Mesendoderm (in vitro differentiated cells): ENCODE measurements at regions not wholly inside any gene's neighbourhood (a gene's known extent, or its start where the extent isn't known, plus 50 kb on each side); places are given as distances from the start of the nearest gene placed in this dataset.
"Not testable (repeated sequence)": the region's sequence is repeated elsewhere in the genome, so short reads cannot be mapped to it uniquely, and the experiment has no call there.

Experiments used
- DNase-seq: peaks from one replicate; pipeline ENCODE4 v3.0.0; 2013
- H2AK5ac ChIP-seq: 2 replicates; pipeline ENCODE4 v1.6.1; 2013; ENCODE audit warnings: low read length, inconsistent platforms
- H2BK120ac ChIP-seq: 2 replicates; pipeline ENCODE4 v1.6.1; 2013; ENCODE audit warnings: low read depth, mild to moderate bottlenecking, low read length, moderate library complexity, mixed read lengths
- H2BK15ac ChIP-seq: replicated peaks from 2 replicates; pipeline ENCODE4 v1.6.1; 2013; ENCODE audit warnings: low read depth, mild to moderate bottlenecking, moderate library complexity
- H2BK5ac ChIP-seq: 2 replicates; pipeline ENCODE4 v1.6.1; 2013; ENCODE audit warnings: low read length, inconsistent platforms
- H3K18ac ChIP-seq: 2 replicates; pipeline ENCODE4 v1.6.1; 2013; ENCODE audit warnings: mild to moderate bottlenecking, low read length, mixed read lengths
- H3K23ac ChIP-seq: one replicate; pipeline ENCODE4 v1.6.1; 2013; ENCODE audit warnings: low read length
- H3K27ac ChIP-seq: 2 replicates; pipeline ENCODE4 v1.5.1; 2013; ENCODE audit warnings: low read depth, mild to moderate bottlenecking, inconsistent platforms, low read length, moderate library complexity
- H3K27me3 ChIP-seq: 2 replicates; pipeline ENCODE4 v1.6.1; 2013; ENCODE audit warnings: low read length, control low read depth, mild to moderate bottlenecking, inconsistent platforms; ENCODE audit not compliant: insufficient read depth, poor library complexity
- H3K36me3 ChIP-seq: 2 replicates; pipeline ENCODE4 v1.6.1; 2013; ENCODE audit warnings: low read length, inconsistent platforms; ENCODE audit not compliant: control insufficient read depth, insufficient read depth
- H3K4ac ChIP-seq: one replicate; pipeline ENCODE4 v1.6.1; 2013; ENCODE audit warnings: low read depth, mild to moderate bottlenecking, low read length, moderate library complexity
- H3K4me1 ChIP-seq: 2 replicates; pipeline ENCODE4 v1.6.1; 2013; ENCODE audit warnings: low read depth, low read length, inconsistent platforms; ENCODE audit not compliant: control insufficient read depth
- H3K4me2 ChIP-seq: 2 replicates; pipeline ENCODE4 v1.6.1; 2013; ENCODE audit warnings: low read length
- H3K4me3 ChIP-seq: 2 replicates; pipeline ENCODE4 v1.5.1; 2013; ENCODE audit warnings: mild to moderate bottlenecking, low read length
- H3K56ac ChIP-seq: one replicate; pipeline ENCODE4 v1.6.1; 2013; ENCODE audit warnings: low read length
- H3K79me1 ChIP-seq: 2 replicates; pipeline ENCODE4 v1.6.1; 2013; ENCODE audit warnings: low read length, inconsistent platforms
- H3K79me2 ChIP-seq: 2 replicates; pipeline ENCODE4 v1.6.1; 2013; ENCODE audit warnings: mild to moderate bottlenecking, low read length; ENCODE audit not compliant: control insufficient read depth, insufficient read depth
- H3K9ac ChIP-seq: 2 replicates; pipeline ENCODE4 v1.6.1; 2013; ENCODE audit warnings: low read length, inconsistent platforms
- H4K5ac ChIP-seq: one replicate; pipeline ENCODE4 v1.6.1; 2013; ENCODE audit warnings: low read length
- H4K8ac ChIP-seq: one replicate; pipeline ENCODE4 v1.6.1; 2013; ENCODE audit warnings: low read depth, mild to moderate bottlenecking, control low read depth, low read length, moderate library complexity
- WGBS: extraction: QIAGEN DNeasy Blood & Tissue Kit; methylation state at CpG from one replicate; pipeline ENCODE4 v1.1.7; 2013; ENCODE audit warnings: low lambda C conversion rate, missing lambda C conversion rate; ENCODE audit not compliant: insufficient coverage; ENCODE audit errors: extremely low coverage; 5-methylcytosine and 5-hydroxymethylcytosine counted together

- no CpG with 5 or more reads among the region's 8 CpGs for WGBS
- H4K5ac ChIP-seq, H3K4me3 ChIP-seq: not testable (repeated sequence)
These were observed 221.0 kb upstream of the LINC00305 start for GRCh38 chr18:64369830-64370440.

DNA sequence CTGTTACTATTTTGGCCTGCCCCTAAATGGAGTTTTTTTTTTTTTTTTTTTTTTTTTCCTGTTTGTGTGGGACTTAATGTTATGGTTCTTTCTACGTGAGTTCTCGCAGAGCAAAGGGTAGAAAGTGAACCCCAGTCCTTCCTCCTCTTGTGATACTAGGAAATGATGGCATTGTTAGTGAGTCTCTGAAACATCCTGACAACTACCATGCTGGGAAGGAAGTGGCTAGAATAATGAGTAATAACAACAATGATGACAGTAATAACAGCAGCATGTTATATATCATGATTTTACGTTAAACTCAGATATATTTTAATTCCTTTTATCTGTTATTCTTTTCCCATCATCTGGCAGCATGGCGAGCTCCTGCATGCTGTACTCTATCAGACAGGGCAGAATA lies 216.2 kb upstream of the LINC00305 start:
- Histone ChIP-seq H3K9ac (no peak overlapping the region), H3K27me3 (no peaks in the 10 kb centered on the region), H3K4ac (no peak overlapping the region), H2BK120ac (no peak overlapping the region), H3K36me3 (no peaks in the 10 kb centered on the region), H3K56ac (no peak overlapping the region), H2AK5ac (no peak overlapping the region), H2BK5ac (no peak overlapping the region), H4K5ac (no peak overlapping the region), H3K79me1 (no peaks in the 10 kb centered on the region), H3K4me2 (no peak overlapping the region), H3K27ac (no peak overlapping the region), H3K79me2 (no peaks in the 10 kb centered on the region), H3K4me1 (no peaks in the 10 kb centered on the region), H3K4me3 (no peak overlapping the region), H3K18ac (no peak overlapping the region), H2BK15ac (no peak overlapping the region), H4K8ac (no peak overlapping the region), H3K23ac (no peak overlapping the region)
- WGBS = no CpG with 5 or more reads among the region's 4 CpGs
- DNase-seq = no peak

More at GRCh38 chr18:64369830-64370440, 221.0 kb upstream of the LINC00305 start:
- H3K4ac ChIP-seq, H2BK120ac ChIP-seq, H3K56ac ChIP-seq, H3K4me2 ChIP-seq, H2AK5ac ChIP-seq, H3K27ac ChIP-seq, H3K79me1 ChIP-seq, H3K4me1 ChIP-seq, H3K23ac ChIP-seq, H3K36me3 ChIP-seq, H3K79me2 ChIP-seq, DNase-seq, H2BK5ac ChIP-seq, H3K18ac ChIP-seq, H3K27me3 ChIP-seq, H3K9ac ChIP-seq, H2BK15ac ChIP-seq, H4K8ac ChIP-seq: not testable (repeated sequence)

GRCh38 chr18:64337673-64338072 lies 188.8 kb upstream of the LINC00305 start:
- H3K79me2 ChIP-seq = no peaks in the 10 kb centered on the region
- DNase-seq = no peak
- no peak overlapping the region for H3K4me2 ChIP-seq
- no peak overlapping the region for H3K56ac ChIP-seq
- H3K4ac ChIP-seq = no peak overlapping the region
- no peak overlapping the region for H3K4me3 ChIP-seq
- H2BK15ac ChIP-seq = no peak overlapping the region
- no peak overlapping the region for H2BK5ac ChIP-seq
- H4K8ac ChIP-seq = no peak overlapping the region
- no peaks in the 10 kb centered on the region for H3K79me1 ChIP-seq
- no peak overlapping the region for H3K9ac ChIP-seq
- H4K5ac ChIP-seq = no peak overlapping the region
- H3K18ac ChIP-seq = no peak overlapping the region
- H2AK5ac ChIP-seq = no peak overlapping the region
- no CpG with 5 or more reads among the region's 3 CpGs for WGBS
- no peaks in the 10 kb centered on the region for H3K36me3 ChIP-seq
- H3K27me3 ChIP-seq = no peaks in the 10 kb centered on the region
- H2BK120ac ChIP-seq = no peak overlapping the region
- H3K23ac ChIP-seq = no peak overlapping the region
- H3K27ac ChIP-seq = no peak overlapping the region
- no peaks in the 10 kb centered on the region for H3K4me1 ChIP-seq

DNA sequence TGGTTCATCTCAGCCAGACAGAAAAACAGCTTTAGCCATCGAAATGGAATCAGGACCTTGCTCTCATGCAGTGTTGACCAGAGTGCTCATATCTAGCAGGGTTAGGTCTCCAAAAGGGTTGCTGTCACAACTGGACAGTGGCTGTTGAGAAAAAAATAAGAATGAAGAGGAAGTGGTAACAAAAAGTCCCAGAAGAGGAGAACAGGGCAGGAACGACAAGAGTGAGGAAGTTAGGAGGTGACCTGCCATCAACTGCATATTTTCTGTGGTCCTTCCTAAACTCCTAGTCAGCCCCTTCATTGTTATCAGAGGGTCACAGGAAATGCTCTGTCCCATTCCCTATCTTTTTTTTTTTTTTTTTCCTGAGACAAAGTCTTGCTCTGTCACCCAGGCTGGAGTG lies 188.1 kb upstream of the LINC00305 start:
- Histone ChIP-seq H3K4me2 (no peak overlapping the region), H3K27ac (no peak overlapping the region), H3K27me3 (no peaks in the 10 kb centered on the region), H2AK5ac (no peak overlapping the region), H4K5ac (no peak overlapping the region), H3K4ac (no peak overlapping the region), H2BK5ac (no peak overlapping the region), H3K79me2 (no peaks in the 10 kb centered on the region), H3K4me3 (no peak overlapping the region), H4K8ac (no peak overlapping the region), H3K56ac (no peak overlapping the region), H3K9ac (no peak overlapping the region), H3K36me3 (no peaks in the 10 kb centered on the region), H3K18ac (no peak overlapping the region), H2BK120ac (no peak overlapping the region), H3K79me1 (no peaks in the 10 kb centered on the region), H3K4me1 (no peaks in the 10 kb centered on the region), H3K23ac (no peak overlapping the region), H2BK15ac (no peak overlapping the region)
- no peak for DNase-seq
- WGBS = no CpG with 5 or more reads among the region's 2 CpGs

- Histone ChIP-seq H2BK120ac (no peak overlapping the region), H4K8ac (no peak overlapping the region), H2BK15ac (no peak overlapping the region), H3K9ac (no peak overlapping the region), H3K23ac (no peak overlapping the region), H3K27me3 (no peaks in the 10 kb centered on the region), H3K4me1 (no peaks in the 10 kb centered on the region), H3K18ac (no peak overlapping the region), H2AK5ac (no peak overlapping the region), H3K79me2 (no peaks in the 10 kb centered on the region), H3K56ac (no peak overlapping the region), H3K27ac (no peak overlapping the region), H3K4me2 (no peak overlapping the region), H3K4ac (no peak overlapping the region), H4K5ac (no peak overlapping the region), H2BK5ac (no peak overlapping the region), H3K79me1 (no peaks in the 10 kb centered on the region), H3K4me3 (no peak overlapping the region), H3K36me3 (no peaks in the 10 kb centered on the region)
- no CpG with 5 or more reads among the region's 2 CpGs for WGBS
- DNase-seq = no peak
These were observed 185.9 kb upstream of the LINC00305 start for GRCh38 chr18:64334748-64335147.

DNA sequence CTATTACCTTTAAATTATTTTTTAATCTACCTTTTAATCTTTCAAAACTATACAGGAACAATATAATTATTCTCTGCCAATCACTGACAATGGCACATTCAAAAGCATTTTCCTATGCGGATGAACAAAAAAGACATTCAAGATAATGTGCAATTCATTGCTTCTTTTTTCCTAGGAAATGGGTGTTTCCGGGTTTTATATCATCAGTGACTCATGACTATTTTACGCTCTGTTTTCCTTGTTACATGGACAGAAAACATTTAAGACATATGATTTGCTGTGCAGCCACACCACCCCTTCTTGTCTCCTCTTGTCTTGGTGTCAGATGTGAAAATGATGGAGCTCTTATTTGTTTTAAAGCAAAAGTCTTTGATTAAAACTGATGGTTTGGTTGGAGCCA lies 184.7 kb upstream of the LINC00305 start:
- no peaks in the 10 kb centered on the region for H3K79me1 ChIP-seq
- no peak overlapping the region for H4K5ac ChIP-seq
- no peak overlapping the region for H3K9ac ChIP-seq
- H3K27me3 ChIP-seq = no peaks in the 10 kb centered on the region
- no peak overlapping the region for H3K27ac ChIP-seq
- no peak overlapping the region for H3K18ac ChIP-seq
- H3K79me2 ChIP-seq = no peaks in the 10 kb centered on the region
- DNase-seq = no peak
- H2BK15ac ChIP-seq = no peak overlapping the region
- H3K4me2 ChIP-seq = no peak overlapping the region
- no peaks in the 10 kb centered on the region for H3K36me3 ChIP-seq
- no peak overlapping the region for H3K4ac ChIP-seq
- H3K4me3 ChIP-seq = no peak overlapping the region
- H2BK5ac ChIP-seq = no peak overlapping the region
- H2BK120ac ChIP-seq = no peak overlapping the region
- H3K23ac ChIP-seq = no peak overlapping the region
- H2AK5ac ChIP-seq = no peak overlapping the region
- H3K4me1 ChIP-seq = no peaks in the 10 kb centered on the region
- WGBS = no CpG with 5 or more reads among the region's 3 CpGs
- no peak overlapping the region for H3K56ac ChIP-seq
- no peak overlapping the region for H4K8ac ChIP-seq
